ENCODE measurements at regions not wholly inside any gene's neighbourhood (a gene's known extent, or its start where the extent isn't known, plus 50 kb on each side); places are given as distances from the start of the nearest gene placed in this dataset.

- Histone ChIP-seq H3K4me1 (no peaks in the 10 kb centered on the region), H3K36me3 (no peaks in the 10 kb centered on the region), H3K27ac (no peak overlapping the region), H3K27me3 (no peaks in the 10 kb centered on the region), H3K4me3 (no peak overlapping the region), H3K9me3 (no peaks in the 10 kb centered on the region)
- DNase-seq = no peak
- TF ChIP-seq CTCF (IDR thresholded peaks at IDR 0.05) = no peak
- no peak for TF ChIP-seq POLR2A (IDR thresholded peaks at IDR 0.05)
Measured at GRCh38 chr13:56670563-56670962, 470.2 kb upstream of the PRR20A start.

- Histone ChIP-seq H3K27me3 (no peaks in the 10 kb centered on the region), H3K4me3 (no peak overlapping the region), H3K36me3 (no peaks in the 10 kb centered on the region), H3K27ac (no peak overlapping the region), H3K9me3 (no peaks in the 10 kb centered on the region), H3K4me1 (no peaks in the 10 kb centered on the region)
- no peak for DNase-seq
- TF ChIP-seq CTCF (IDR thresholded peaks at IDR 0.05) = no peak
- no peak for TF ChIP-seq POLR2A (IDR thresholded peaks at IDR 0.05)
Measured at GRCh38 chr13:56681404-56681803, 459.3 kb upstream of the PRR20A start.

- no peaks in the 10 kb centered on the region for H3K36me3 ChIP-seq
- TF ChIP-seq CTCF (IDR thresholded peaks at IDR 0.05) = no peak
- no peak for TF ChIP-seq POLR2A (IDR thresholded peaks at IDR 0.05)
- H3K27ac ChIP-seq = no peak overlapping the region
- no peaks in the 10 kb centered on the region for H3K9me3 ChIP-seq
- no peaks in the 10 kb centered on the region for H3K27me3 ChIP-seq
- H3K4me1 ChIP-seq = no peaks in the 10 kb centered on the region
- H3K4me3 ChIP-seq = no peak overlapping the region
- DNase-seq = no peak
Measured at GRCh38 chr13:56687131-56687530, 453.6 kb upstream of the PRR20A start.

- no peak for TF ChIP-seq CTCF (IDR thresholded peaks at IDR 0.05)
- Histone ChIP-seq H3K27ac (no peak overlapping the region), H3K9me3 (no peaks in the 10 kb centered on the region), H3K36me3 (no peaks in the 10 kb centered on the region), H3K27me3 (no peaks in the 10 kb centered on the region), H3K4me1 (no peaks in the 10 kb centered on the region), H3K4me3 (no peak overlapping the region)
- no peak for DNase-seq
Measured at GRCh38 chr13:56697011-56697410, 443.7 kb upstream of the PRR20A start.

- Histone ChIP-seq H3K36me3 (no peaks in the 10 kb centered on the region), H3K27ac (no peak overlapping the region), H3K4me1 (no peaks in the 10 kb centered on the region), H3K27me3 (no peaks in the 10 kb centered on the region), H3K4me3 (no peak overlapping the region), H3K9me3 (no peaks in the 10 kb centered on the region)
- TF ChIP-seq CTCF (IDR thresholded peaks at IDR 0.05) = no peak
- TF ChIP-seq POLR2A (IDR thresholded peaks at IDR 0.05) = no peak
- no peak for DNase-seq
Measured at GRCh38 chr13:56700324-56700723, 440.4 kb upstream of the PRR20A start.

- no peak for DNase-seq
- no peaks in the 10 kb centered on the region for H3K9me3 ChIP-seq
- H3K27me3 ChIP-seq = no peaks in the 10 kb centered on the region
- no peak overlapping the region for H3K4me3 ChIP-seq
- no peak overlapping the region for H3K27ac ChIP-seq
- H3K36me3 ChIP-seq = no peaks in the 10 kb centered on the region
- H3K4me1 ChIP-seq = no peaks in the 10 kb centered on the region
- TF ChIP-seq POLR2A (IDR thresholded peaks at IDR 0.05) = no peak
- TF ChIP-seq CTCF (IDR thresholded peaks at IDR 0.05) = no peak
Measured at GRCh38 chr13:56706485-56706884, 434.2 kb upstream of the PRR20A start.

Measured in Peyer's patch (tissue), 4 donors.